Smooth muscle cell (in vitro differentiated cells): ENCODE measurements at regions not wholly inside any gene's neighbourhood (a gene's known extent, or its start where the extent isn't known, plus 50 kb on each side); places are given as distances from the start of the nearest gene placed in this dataset.

ENCODE experiments used
- DNase-seq: peaks from one replicate; lab custom pipeline; 2025; ENCODE audit not compliant: unreplicated experiment; lab: John Stamatoyannopoulos, UW
- H2AFZ ChIP-seq: fragments of 200-600 bp; sonication (generic); 2 replicates; pipeline ENCODE4 v1.6.0; 2016; ENCODE audit warnings: antibody characterized with exemption, low read depth, mild to moderate bottlenecking
- H3F3A ChIP-seq: fragments of 200-600 bp; sonication (generic); 2 replicates; pipeline ENCODE4 v1.6.0; 2017; ENCODE audit warnings: antibody characterized with exemption, low read depth
- H3K27ac ChIP-seq: fragments of 200-600 bp; sonication (generic); 2 replicates; pipeline ENCODE4 v1.5.1; 2016; ENCODE audit warnings: low read depth, mild to moderate bottlenecking
- H3K27me3 ChIP-seq: fragments of 200-600 bp; sonication (generic); 2 replicates; pipeline ENCODE4 v1.6.1; 2016; ENCODE audit warnings: low read depth, mild to moderate bottlenecking
- H3K36me3 ChIP-seq: fragments of 200-600 bp; sonication (generic); 2 replicates; pipeline ENCODE4 v1.5.1; 2016; ENCODE audit warnings: low read depth
- H3K4me1 ChIP-seq: fragments of 200-600 bp; sonication (generic); 2 replicates; pipeline ENCODE4 v1.5.1; 2016; ENCODE audit warnings: low read depth
- H3K4me2 ChIP-seq: fragments of 200-600 bp; sonication (generic); 2 replicates; pipeline ENCODE4 v1.6.0; 2016; ENCODE audit warnings: mild to moderate bottlenecking
- H3K4me3 ChIP-seq: fragments of 200-600 bp; sonication (generic); 2 replicates; pipeline ENCODE4 v1.5.1; 2016; ENCODE audit warnings: mild to moderate bottlenecking
- H3K79me2 ChIP-seq: fragments of 200-600 bp; sonication (generic); 2 replicates; pipeline ENCODE4 v1.6.0; 2016; ENCODE audit warnings: low read depth, mild to moderate bottlenecking
- H3K9ac ChIP-seq: fragments of 200-600 bp; sonication (generic); 2 replicates; pipeline ENCODE4 v1.6.0; 2016; ENCODE audit warnings: low read depth
- H3K9me3 ChIP-seq: fragments of 200-600 bp; sonication (generic); replicated peaks from 2 replicates; pipeline ENCODE4 v1.5.1; 2016; ENCODE audit warnings: low read depth
- H4K20me1 ChIP-seq: fragments of 200-600 bp; sonication (generic); 2 replicates; pipeline ENCODE4 v1.6.0; 2016; ENCODE audit warnings: low read depth
- WGBS: methylation state at CpG from one replicate; pipeline ENCODE4 v1.1.7; 2016; ENCODE audit warnings: low lambda C conversion rate; 5-methylcytosine and 5-hydroxymethylcytosine counted together
- TF ChIP-seq, protein P1 (sequence below): fragments of 200-600 bp; sonication (generic); IDR thresholded peaks from 2 replicates; pipeline ENCODE4 v1.5.1; 2017; ENCODE audit warnings: borderline replicate concordance, mild to moderate bottlenecking, antibody characterized with exemption; ENCODE audit not compliant: insufficient read depth, poor library complexity, severe bottlenecking

DNA sequence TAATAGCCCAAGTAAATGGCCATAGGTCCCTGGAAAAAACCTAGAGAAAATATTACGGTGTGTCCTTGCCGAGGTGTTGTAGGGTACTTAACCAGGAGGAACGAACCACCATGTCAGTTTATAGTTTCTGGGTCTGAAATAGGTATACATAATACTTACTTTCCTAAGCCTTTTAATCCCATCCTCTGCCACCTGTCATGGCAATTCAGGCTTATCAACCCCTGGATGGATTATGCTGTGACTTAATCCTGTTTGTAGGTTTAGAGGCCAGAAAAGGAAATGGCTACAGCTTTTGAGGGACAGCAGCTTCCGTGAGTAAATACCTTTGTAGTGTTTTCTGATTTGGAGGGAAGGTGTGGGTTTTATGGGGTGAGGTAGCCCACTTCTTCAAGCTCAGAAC is 89.1 kb upstream of the PTPRD start:
- no peaks in the 10 kb centered on the region for H3K79me2 ChIP-seq
- TF ChIP-seq, protein P1, sequence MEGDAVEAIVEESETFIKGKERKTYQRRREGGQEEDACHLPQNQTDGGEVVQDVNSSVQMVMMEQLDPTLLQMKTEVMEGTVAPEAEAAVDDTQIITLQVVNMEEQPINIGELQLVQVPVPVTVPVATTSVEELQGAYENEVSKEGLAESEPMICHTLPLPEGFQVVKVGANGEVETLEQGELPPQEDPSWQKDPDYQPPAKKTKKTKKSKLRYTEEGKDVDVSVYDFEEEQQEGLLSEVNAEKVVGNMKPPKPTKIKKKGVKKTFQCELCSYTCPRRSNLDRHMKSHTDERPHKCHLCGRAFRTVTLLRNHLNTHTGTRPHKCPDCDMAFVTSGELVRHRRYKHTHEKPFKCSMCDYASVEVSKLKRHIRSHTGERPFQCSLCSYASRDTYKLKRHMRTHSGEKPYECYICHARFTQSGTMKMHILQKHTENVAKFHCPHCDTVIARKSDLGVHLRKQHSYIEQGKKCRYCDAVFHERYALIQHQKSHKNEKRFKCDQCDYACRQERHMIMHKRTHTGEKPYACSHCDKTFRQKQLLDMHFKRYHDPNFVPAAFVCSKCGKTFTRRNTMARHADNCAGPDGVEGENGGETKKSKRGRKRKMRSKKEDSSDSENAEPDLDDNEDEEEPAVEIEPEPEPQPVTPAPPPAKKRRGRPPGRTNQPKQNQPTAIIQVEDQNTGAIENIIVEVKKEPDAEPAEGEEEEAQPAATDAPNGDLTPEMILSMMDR, result no peak
- H4K20me1 ChIP-seq, result no peaks in the 10 kb centered on the region
- no peak for DNase-seq
- H3K27me3 ChIP-seq, result peaks cover 8% of the 10 kb centered on the region
- H3K4me2 ChIP-seq, result no peak overlapping the region
- no peak overlapping the region for H3K9ac ChIP-seq
- H3K36me3 ChIP-seq, result no peaks in the 10 kb centered on the region
- H3K4me1 ChIP-seq, result no peaks in the 10 kb centered on the region
- H3K4me3 ChIP-seq, result no peak overlapping the region
- no peaks in the 10 kb centered on the region for H3K9me3 ChIP-seq
- no peak overlapping the region for H2AFZ ChIP-seq
- H3K27ac ChIP-seq, result no peak overlapping the region
- 90% methylated on average over 4 of the region's 4 CpGs for WGBS
- peaks cover 11% of the 10 kb centered on the region for H3F3A ChIP-seq

DNA sequence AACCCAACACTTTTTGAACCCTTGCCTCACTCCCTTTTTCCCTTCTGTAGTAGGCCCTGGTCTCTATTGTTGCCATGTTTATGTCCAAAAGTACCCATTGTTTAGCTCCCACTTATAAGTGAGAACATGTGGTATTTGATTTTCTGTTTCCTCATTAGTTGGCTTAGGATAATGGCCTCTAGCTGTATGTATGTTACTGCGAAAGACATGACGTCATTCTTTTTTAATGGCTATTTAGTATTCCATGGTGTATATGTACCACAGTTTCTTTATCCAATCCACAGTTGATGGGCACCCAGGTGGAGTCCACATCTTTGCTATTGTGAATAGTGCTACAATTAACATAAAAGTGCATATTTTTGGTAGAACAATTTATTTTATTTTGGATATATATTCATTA is 90.3 kb upstream of the PTPRD start:
- WGBS, result 98% methylated on average over 2 of the region's 2 CpGs
- TF ChIP-seq, protein P1, result no peak
- DNase-seq, result no peak

DNA sequence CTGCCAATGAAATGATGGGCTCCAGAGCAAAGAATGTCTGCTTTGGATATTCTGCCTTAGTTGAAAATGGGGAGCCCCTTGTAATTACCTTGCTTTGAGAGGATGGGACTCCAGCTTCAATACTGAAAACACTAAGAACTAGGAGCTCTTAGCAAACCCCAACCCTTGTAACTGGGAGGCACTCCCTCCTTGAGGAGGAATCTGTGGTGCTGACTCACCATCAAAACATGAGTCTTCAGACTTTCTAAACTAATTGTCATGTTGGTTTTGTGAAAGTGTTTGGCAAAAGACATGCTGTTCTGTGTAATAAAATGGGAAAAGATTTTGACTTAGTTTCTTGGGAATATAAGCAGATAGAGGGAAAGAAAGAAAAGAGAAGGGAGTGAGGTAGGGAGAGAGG is 91.9 kb upstream of the PTPRD start:
- H3K27ac ChIP-seq, result no peak overlapping the region
- no peaks in the 10 kb centered on the region for H3K4me1 ChIP-seq
- DNase-seq, result no peak

More for the DNA sequence above, 90.3 kb upstream of the PTPRD start:
- no peak overlapping the region for H3K4me3 ChIP-seq
- no peaks in the 10 kb centered on the region for H3K36me3 ChIP-seq
- no peak overlapping the region for H3K27ac ChIP-seq
- H3F3A ChIP-seq, result peaks cover 11% of the 10 kb centered on the region
- H2AFZ ChIP-seq, result no peak overlapping the region
- H3K4me1 ChIP-seq, result no peaks in the 10 kb centered on the region
- H4K20me1 ChIP-seq, result no peaks in the 10 kb centered on the region
- H3K27me3 ChIP-seq, result peaks cover 8% of the 10 kb centered on the region
- H3K4me2 ChIP-seq, result no peak overlapping the region
- no peak overlapping the region for H3K9ac ChIP-seq
- H3K79me2 ChIP-seq, result no peaks in the 10 kb centered on the region
- no peaks in the 10 kb centered on the region for H3K9me3 ChIP-seq

DNA sequence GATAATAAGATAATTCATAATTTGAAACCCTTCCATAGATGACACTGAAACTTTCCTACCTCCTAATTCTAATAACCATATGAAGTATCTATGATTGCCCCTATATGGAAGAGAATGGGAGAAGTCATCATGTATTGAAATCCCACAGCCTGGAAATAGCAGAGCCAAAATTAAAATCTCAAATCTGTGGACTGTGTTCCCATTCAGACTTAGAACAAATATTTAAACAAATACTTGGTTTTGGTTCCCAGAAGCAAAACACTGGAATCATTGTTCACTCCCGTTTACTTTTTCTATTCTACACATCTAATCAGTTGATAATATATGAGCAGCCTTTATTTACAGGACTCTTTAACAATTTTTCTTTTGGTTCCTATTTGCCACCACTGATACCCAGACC is 92.6 kb upstream of the PTPRD start:
- TF ChIP-seq, protein P1, result no peak
- Histone ChIP-seq H3K4me2 (no peak overlapping the region), H3K9ac (no peak overlapping the region), H3F3A (peaks cover 3% of the 10 kb centered on the region), H3K36me3 (no peaks in the 10 kb centered on the region), H3K79me2 (no peaks in the 10 kb centered on the region), H3K27me3 (peaks cover 8% of the 10 kb centered on the region), H2AFZ (no peak overlapping the region), H3K4me3 (no peak overlapping the region), H3K9me3 (no peaks in the 10 kb centered on the region), H3K4me1 (no peaks in the 10 kb centered on the region), H4K20me1 (no peaks in the 10 kb centered on the region), H3K27ac (no peak overlapping the region)
- WGBS, result 70% methylated on average over 1 of the region's 1 CpG
- DNase-seq, result no peak

More for the DNA sequence above, 91.9 kb upstream of the PTPRD start:
- no peak overlapping the region for H3K4me3 ChIP-seq
- no peaks in the 10 kb centered on the region for H3K79me2 ChIP-seq
- H3K4me2 ChIP-seq, result no peak overlapping the region
- H3K27me3 ChIP-seq, result peaks cover 8% of the 10 kb centered on the region
- H3K9me3 ChIP-seq, result no peaks in the 10 kb centered on the region
- no peaks in the 10 kb centered on the region for H4K20me1 ChIP-seq
- H2AFZ ChIP-seq, result no peak overlapping the region
- H3K36me3 ChIP-seq, result no peaks in the 10 kb centered on the region
- no peak overlapping the region for H3K9ac ChIP-seq
- peaks cover 9% of the 10 kb centered on the region for H3F3A ChIP-seq
- TF ChIP-seq, protein P1, result no peak
